Left lung (tissue), 4 donors: ENCODE measurements at regions not wholly inside any gene's neighbourhood (a gene's known extent, or its start where the extent isn't known, plus 50 kb on each side); places are given as distances from the start of the nearest gene placed in this dataset.

ENCODE experiments used
- ATAC-seq: fragments of 200-7000 bp; cut with Tn5 transposase; one replicate; pipeline ENCODE4 v1.9.1; 2020; ENCODE audit warnings: moderate library complexity
- DNase-seq, 4 donors: peaks; one replicate each; pipeline ENCODE4 v3.0.0-alpha.2; 2013 to 2020
- H3K27ac ChIP-seq, 2 donors: fragments of 200-600 bp; sonication (generic) in 1 of 2; one replicate each; pipeline versions ENCODE4 v1.5.0 to v1.8.0; 2020 to 2021
- H3K27me3 ChIP-seq, 2 donors: fragments of 200-600 bp; sonication (generic) in 1 of 2; one replicate each; pipeline versions ENCODE4 v1.5.0 to v1.8.0; 2020 to 2021
- H3K36me3 ChIP-seq, 2 donors: fragments of 200-600 bp; sonication (generic) in 1 of 2; one replicate each; pipeline versions ENCODE4 v1.5.0 to v1.8.0; 2020 to 2021
- H3K4me1 ChIP-seq, 2 donors: fragments of 200-600 bp; one replicate each; pipeline ENCODE4 v1.8.0; 2021
- H3K4me3 ChIP-seq, 2 donors: fragments of 200-600 bp; sonication (generic) in 1 of 2; one replicate each; pipeline versions ENCODE4 v1.5.0 to v1.8.0; 2020 to 2021; ENCODE audit warnings: mild to moderate bottlenecking in 1 of 2
- H3K9me3 ChIP-seq, 2 donors: fragments of 200-600 bp; sonication (generic) in 1 of 2; one replicate each; pipeline versions ENCODE4 v1.5.0 to v1.8.0; 2020 to 2021
- intact Hi-C, 2 donors: fragments of 100-400 bp; cut with DNase I; formaldehyde crosslinking; loops; one replicate each; pipeline versions ENCODE4 v1.11.2 to v1.14.2; 2022
- TF ChIP-seq, protein P1 (sequence below), 2 donors: fragments of 200-600 bp; sonication (generic) in 1 of 2; IDR thresholded peaks; one replicate each; pipeline versions ENCODE4 v1.5.0 to v1.8.0; 2021; ENCODE audit warnings: antibody characterized with exemption in 2 of 2
- donor health status: DM: no; HTN: yes; CAD: no.
- donor health status: DM: no; HTN: no; CAD: no.

DNA sequence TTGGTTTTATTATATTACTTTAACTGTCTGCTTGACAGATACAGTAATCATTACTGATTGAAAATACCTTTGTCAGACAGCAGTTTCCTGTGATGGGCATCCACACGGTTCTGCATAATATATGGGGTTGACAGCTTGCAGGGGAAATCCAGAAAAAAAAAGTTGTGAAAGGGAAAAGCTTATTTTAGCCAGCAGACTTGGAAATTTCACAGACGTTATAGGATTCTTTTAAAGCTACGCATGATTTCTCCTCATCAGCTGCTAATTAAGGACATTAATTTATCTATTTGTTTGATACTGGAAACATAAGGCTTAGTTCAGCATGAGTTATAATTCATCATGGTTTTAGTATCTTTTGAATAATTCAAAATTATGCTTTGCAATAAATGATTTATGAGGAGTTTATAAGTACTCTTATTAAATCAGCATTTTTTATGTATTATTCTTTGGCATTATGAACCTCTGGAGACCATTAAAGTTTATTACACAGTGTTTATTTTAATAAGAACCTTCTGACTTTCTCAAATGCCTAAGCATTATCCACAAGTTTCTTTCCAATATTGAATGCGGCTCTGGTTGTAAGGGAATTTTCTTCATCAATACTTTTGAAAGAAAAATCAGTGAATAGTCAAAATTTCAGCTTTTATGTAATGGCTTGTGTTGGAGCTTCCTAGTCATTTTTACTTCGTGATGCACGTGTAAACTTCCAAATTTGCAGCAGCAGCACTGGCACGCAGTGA lies 235.3 kb upstream of the KCNK2 start:
- Histone ChIP-seq H3K4me1 (no peaks in the 10 kb centered on the region), H3K27ac (no peak overlapping the region), H3K27me3 (no peaks in the 10 kb centered on the region), H3K9me3 (peaks cover 0 to 11% of the 10 kb centered on the region in 2 donors), H3K36me3 (no peaks in the 10 kb centered on the region), H3K4me3 (no peak overlapping the region)
- TF ChIP-seq, protein P1, sequence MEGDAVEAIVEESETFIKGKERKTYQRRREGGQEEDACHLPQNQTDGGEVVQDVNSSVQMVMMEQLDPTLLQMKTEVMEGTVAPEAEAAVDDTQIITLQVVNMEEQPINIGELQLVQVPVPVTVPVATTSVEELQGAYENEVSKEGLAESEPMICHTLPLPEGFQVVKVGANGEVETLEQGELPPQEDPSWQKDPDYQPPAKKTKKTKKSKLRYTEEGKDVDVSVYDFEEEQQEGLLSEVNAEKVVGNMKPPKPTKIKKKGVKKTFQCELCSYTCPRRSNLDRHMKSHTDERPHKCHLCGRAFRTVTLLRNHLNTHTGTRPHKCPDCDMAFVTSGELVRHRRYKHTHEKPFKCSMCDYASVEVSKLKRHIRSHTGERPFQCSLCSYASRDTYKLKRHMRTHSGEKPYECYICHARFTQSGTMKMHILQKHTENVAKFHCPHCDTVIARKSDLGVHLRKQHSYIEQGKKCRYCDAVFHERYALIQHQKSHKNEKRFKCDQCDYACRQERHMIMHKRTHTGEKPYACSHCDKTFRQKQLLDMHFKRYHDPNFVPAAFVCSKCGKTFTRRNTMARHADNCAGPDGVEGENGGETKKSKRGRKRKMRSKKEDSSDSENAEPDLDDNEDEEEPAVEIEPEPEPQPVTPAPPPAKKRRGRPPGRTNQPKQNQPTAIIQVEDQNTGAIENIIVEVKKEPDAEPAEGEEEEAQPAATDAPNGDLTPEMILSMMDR (IDR thresholded peaks at IDR 0.05): no peak
- no peak for DNase-seq
- intact Hi-C loops: no loop called here
- ATAC-seq: no peak

DNA sequence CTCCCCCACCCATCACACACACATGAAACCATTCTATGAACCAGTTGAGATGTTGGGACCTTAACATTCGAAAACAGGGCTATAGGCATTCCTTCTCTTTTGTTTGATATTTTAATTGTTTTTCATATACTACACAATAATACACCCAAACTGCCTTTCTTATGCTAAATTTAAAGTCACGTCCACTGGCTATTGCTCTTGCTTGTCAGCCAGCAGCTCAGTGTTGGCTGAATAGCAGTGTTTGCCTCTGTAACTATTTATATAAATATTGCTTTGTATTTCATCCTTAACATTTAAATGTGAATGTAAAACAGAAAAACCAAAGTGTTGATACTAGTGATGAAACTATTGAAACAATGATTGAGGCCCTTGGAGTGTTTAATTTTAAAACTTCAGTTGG lies 234.4 kb upstream of the KCNK2 start:
- intact Hi-C loops: no loop called here
- ATAC-seq: no peak
- no peaks in the 10 kb centered on the region for H3K27me3 ChIP-seq

DNA sequence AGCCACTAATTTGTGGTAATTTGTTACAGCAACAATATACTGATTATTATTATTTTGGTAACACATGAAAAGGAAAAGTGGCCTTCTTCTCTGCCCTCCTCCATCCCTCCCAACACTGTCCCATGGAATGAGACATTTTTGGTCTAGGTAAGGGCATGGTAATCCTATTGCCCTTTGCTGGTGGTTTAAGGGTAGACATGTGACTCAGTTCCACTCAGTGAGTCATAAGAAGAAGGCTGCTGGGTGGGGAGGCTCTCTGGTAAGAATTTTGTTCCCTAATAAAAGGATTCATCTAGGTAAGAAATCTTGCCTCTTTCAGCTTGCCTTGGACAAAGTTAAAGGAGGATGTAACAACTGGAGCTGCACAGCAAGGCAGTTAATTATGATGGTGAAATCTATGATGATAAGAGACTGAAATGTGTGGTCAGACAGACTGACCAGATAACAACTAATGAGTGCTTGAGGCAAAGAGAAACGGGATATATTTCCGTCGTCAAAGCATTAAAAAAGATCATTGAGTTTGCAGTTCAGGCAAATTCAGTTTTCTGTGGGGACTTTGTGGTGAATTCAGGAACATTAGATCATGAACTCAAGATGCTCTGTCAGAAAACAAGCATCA lies 232.0 kb upstream of the KCNK2 start:
- TF ChIP-seq, protein P1 (IDR thresholded peaks at IDR 0.05): no peak
- no peaks in the 10 kb centered on the region for H3K27me3 ChIP-seq
- ATAC-seq: no peak
- intact Hi-C loops: no loop called here
- H3K4me3 ChIP-seq: no peak overlapping the region
- no peak overlapping the region for H3K27ac ChIP-seq
- DNase-seq: no peak
- H3K9me3 ChIP-seq: peaks cover 0 to 11% of the 10 kb centered on the region in 2 donors
- H3K36me3 ChIP-seq: no peaks in the 10 kb centered on the region
- H3K4me1 ChIP-seq: no peaks in the 10 kb centered on the region

More for the DNA sequence above, 234.4 kb upstream of the KCNK2 start:
- no peak overlapping the region for H3K4me3 ChIP-seq
- H3K4me1 ChIP-seq: no peaks in the 10 kb centered on the region
- H3K27ac ChIP-seq: no peak overlapping the region
- no peaks in the 10 kb centered on the region for H3K36me3 ChIP-seq
- TF ChIP-seq, protein P1 (IDR thresholded peaks at IDR 0.05): no peak
- peaks cover 0 to 11% of the 10 kb centered on the region in 2 donors for H3K9me3 ChIP-seq
- no peak for DNase-seq

DNA sequence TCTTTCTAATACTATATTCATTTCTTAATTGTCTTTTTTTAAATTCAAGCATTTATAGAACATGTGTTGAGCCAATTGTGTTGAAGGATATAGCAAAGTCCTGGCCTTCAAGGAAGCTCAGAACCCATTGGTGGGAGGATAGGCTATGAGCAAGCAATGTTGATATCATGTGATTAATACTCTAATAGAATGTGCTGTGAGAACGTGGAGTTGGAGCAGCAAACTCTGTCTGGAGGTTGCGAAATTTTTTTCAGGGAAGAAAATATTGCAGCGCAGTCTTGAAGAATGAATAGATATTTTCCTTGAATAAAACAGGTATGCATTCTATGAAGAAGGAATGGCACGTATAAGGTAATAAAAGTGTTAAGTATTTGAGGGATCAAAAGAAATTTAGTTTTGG lies 229.2 kb upstream of the KCNK2 start:
- H3K36me3 ChIP-seq: no peaks in the 10 kb centered on the region
- no peak overlapping the region for H3K4me3 ChIP-seq
- TF ChIP-seq, protein P1 (IDR thresholded peaks at IDR 0.05): no peak
- peaks cover 0 to 11% of the 10 kb centered on the region in 2 donors for H3K9me3 ChIP-seq
- ATAC-seq (no peak), DNase-seq (no peak)
- no peak overlapping the region for H3K27ac ChIP-seq
- intact Hi-C loops: no loop called here
- H3K4me1 ChIP-seq: no peaks in the 10 kb centered on the region
- H3K27me3 ChIP-seq: no peaks in the 10 kb centered on the region

DNA sequence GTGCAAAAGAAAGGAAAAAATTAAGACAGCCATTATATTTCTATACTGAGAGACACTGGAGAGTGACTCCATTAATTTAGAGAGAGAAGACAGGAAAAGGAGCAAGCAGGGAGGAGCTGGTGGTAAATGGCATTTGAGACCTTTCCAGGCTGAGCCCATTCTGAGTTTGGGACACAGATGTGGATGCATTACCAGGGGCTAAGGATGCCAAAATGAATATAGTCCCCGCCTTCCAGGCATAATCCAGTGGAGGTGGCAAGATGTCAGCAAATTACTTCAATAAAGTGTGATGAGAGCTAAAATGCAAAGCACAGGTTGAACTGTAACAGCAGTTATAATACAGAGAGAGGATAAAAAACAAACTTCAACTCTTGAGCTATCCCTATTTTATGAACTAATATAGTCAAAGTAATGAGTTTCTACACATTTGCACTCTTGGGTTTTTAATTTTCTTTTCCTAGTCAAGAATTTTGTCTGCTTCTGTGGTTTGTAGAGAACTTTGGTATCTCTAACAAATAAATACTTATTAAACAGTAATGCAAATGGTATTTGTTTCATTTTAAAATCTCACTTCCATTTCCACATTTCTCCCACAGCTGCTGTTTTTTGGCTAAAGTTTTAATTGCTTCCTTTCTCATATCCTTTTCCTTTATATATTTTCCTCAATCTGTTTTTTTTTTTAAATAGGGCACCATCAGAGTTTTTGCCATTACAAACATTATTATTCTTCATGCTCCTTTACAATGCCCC lies 228.2 kb upstream of the KCNK2 start:
- H3K4me1 ChIP-seq: no peaks in the 10 kb centered on the region
- H3K9me3 ChIP-seq: peaks cover 0 to 11% of the 10 kb centered on the region in 2 donors
- no peaks in the 10 kb centered on the region for H3K27me3 ChIP-seq
- no peak overlapping the region for H3K4me3 ChIP-seq
- ATAC-seq (no peak), DNase-seq (no peak)
- H3K27ac ChIP-seq: no peak overlapping the region
- intact Hi-C loops: no loop called here
- no peaks in the 10 kb centered on the region for H3K36me3 ChIP-seq
- TF ChIP-seq, protein P1 (IDR thresholded peaks at IDR 0.05): no peak
